ENCODE measurements at regions not wholly inside any gene's neighbourhood (a gene's known extent, or its start where the extent isn't known, plus 50 kb on each side); places are given as distances from the start of the nearest gene placed in this dataset.

- POLR2A ChIA-PET = no interaction called here
- Histone ChIP-seq H3K9me2 (ENCODE audit: insufficient read depth) (no peaks in the 10 kb centered on the region), H3K79me2 (ENCODE audit: insufficient read depth, low read length) (no peaks in the 10 kb centered on the region), H3K36me3 (ENCODE audit: control insufficient read depth in 1 of 2, insufficient read depth in 2 of 2, low read length in 2 of 2) (no peaks in the 10 kb centered on the region), H3K4me3 (replicated peaks in 1 of 2; ENCODE audit: low read depth in 1 of 2, low read length in 2 of 2) (no peak overlapping the region), H3K4me1 (ENCODE audit: control insufficient read depth in 1 of 2, insufficient read depth in 2 of 2, low read length in 2 of 2) (peaks cover 9 to 32% of the 10 kb centered on the region in 2 experiments; a peak in 3 of 4 replicates), H3K9me3 (ENCODE audit: control insufficient read depth in 1 of 2, insufficient read depth in 1 of 2, low read depth in 1 of 2, low read length in 2 of 2) (no peaks in the 10 kb centered on the region), H2AFZ (ENCODE audit: low read depth, low read length, poor library complexity, severe bottlenecking) (no peak overlapping the region), H3K9ac (ENCODE audit: low read length) (no peak overlapping the region), H3K4me2 (ENCODE audit: low read length) (no peak overlapping the region), H3K27me3 (ENCODE audit: insufficient read depth, low read length) (no peaks in the 10 kb centered on the region), H4K20me1 (ENCODE audit: insufficient read depth) (no peaks in the 10 kb centered on the region), H3K27ac (ENCODE audit: low read depth, low read length) (no peak overlapping the region)
- RAD21 ChIA-PET (ENCODE audit: low non-redundant PET in 1 of 2, low total read pairs in 2 of 2, uncharacterized antibody in 2 of 2, unreplicated experiment in 2 of 2) = no interaction called here
- intact Hi-C loops (cut with micrococcal nuclease) = loop anchor here (5.0 kb wide), 1 partner anchor 126 kb away; no protein-coding TSS in a partner anchor
- BruUV-seq (replicated peaks) = no TSS peak
- TF ChIP-seq FOSL1 (IDR thresholded peaks at IDR 0.05; ENCODE audit: low read depth) (no peak), ZNF274 (IDR thresholded peaks at IDR 0.05; ENCODE audit: low read depth, low read length) (no peak), RAD21 (IDR thresholded peaks at IDR 0.05; ENCODE audit: low read depth) (no peak), EZH2phosphoT487 (IDR thresholded peaks at IDR 0.05; ENCODE audit: borderline replicate concordance) (no peak), SIN3A (IDR thresholded peaks at IDR 0.05; ENCODE audit: low read depth) (no peak), JUND (IDR thresholded peaks at IDR 0.05) (no peak), YY1 (IDR thresholded peaks at IDR 0.05; ENCODE audit: extremely low read depth, insufficient replicate concordance, low read depth, low read length) (no peak), ELF1 (IDR thresholded peaks at IDR 0.05; ENCODE audit: borderline replicate concordance, low read depth) (no peak), POLR2AphosphoS5 (IDR thresholded peaks at IDR 0.05; ENCODE audit: low read depth, low read length) (no peak), ZBTB33 (IDR thresholded peaks at IDR 0.05; ENCODE audit: extremely low read depth, insufficient replicate concordance, low read length) (no peak), CBX3 (IDR thresholded peaks at IDR 0.05; ENCODE audit: low read depth) (no peak), SRF (IDR thresholded peaks at IDR 0.05; ENCODE audit: low read depth) (no peak), REST (IDR thresholded peaks at IDR 0.05; ENCODE audit: low read depth) (no peak), EZH2 (IDR thresholded peaks at IDR 0.05) (no peak), ZFX (IDR thresholded peaks at IDR 0.05) (no peak), CEBPB (IDR thresholded peaks at IDR 0.05; ENCODE audit: low read depth) (no peak)
- ATAC-seq = no peak
- no peak for DNase-seq (ENCODE audit: low read depth, low spot score)
- CTCF ChIA-PET = interaction anchor here (1.7 kb wide), 1 partner anchor 132 kb away, joined by 7 read pairs; no protein-coding TSS in a partner anchor
Observed at GRCh38 chr3:56856752-56857151, 55.0 kb upstream of the ARHGEF3 start.

All from HCT116 (cell line).